Right lobe of liver (tissue), 6 donors: ENCODE measurements at regions not wholly inside any gene's neighbourhood (a gene's known extent, or its start where the extent isn't known, plus 50 kb on each side); places are given as distances from the start of the nearest gene placed in this dataset.

Experiments used
- ATAC-seq, 4 donors: fragments of 200-7000 bp; cut with Tn5 transposase; one replicate each; pipeline ENCODE4 v1.9.1; 2020; ENCODE audit warnings: mild to moderate bottlenecking in 4 of 4, moderate library complexity in 4 of 4
- DNase-seq, 3 donors: peaks; one replicate each; pipeline ENCODE4 v3.0.0-alpha.2; 2020
- H3K27ac ChIP-seq, 3 donors: fragments of 200-600 bp; one replicate each; pipeline ENCODE4 v1.8.0; 2022
- H3K27me3 ChIP-seq, 2 donors: fragments of 200-600 bp; one replicate each; pipeline ENCODE4 v1.8.0; 2022
- H3K36me3 ChIP-seq, 4 donors: fragments of 200-600 bp; sonication (generic) in 1 of 4; one replicate each; pipeline versions ENCODE4 v1.5.1 to v1.8.0; 2017 to 2022; ENCODE audit warnings: control low read depth in 1 of 4
- H3K4me1 ChIP-seq, 4 donors: fragments of 200-600 bp; sonication (generic) in 1 of 4; one replicate each; pipeline versions ENCODE4 v1.5.1 to v1.8.0; 2017 to 2022; ENCODE audit warnings: control low read depth in 1 of 4
- H3K4me3 ChIP-seq, 3 donors: fragments of 200-600 bp; one replicate each; pipeline ENCODE4 v1.8.0; 2022
- H3K9me3 ChIP-seq, 4 donors: fragments of 200-600 bp; sonication (generic) in 1 of 4; one replicate each; pipeline versions ENCODE4 v1.5.1 to v1.8.0; 2017 to 2022; ENCODE audit warnings: control low read depth in 1 of 4
- CTCF ChIP-seq, 4 donors: fragments of 200-600 bp in 3 of 4; fragments of 450-650 bp in 1 of 4; IDR thresholded peaks; one replicate each; pipeline versions ENCODE4 v1.5.1 to v1.8.0; 2016 to 2022; ENCODE audit warnings: antibody characterized with exemption in 4 of 4, mild to moderate bottlenecking in 2 of 4
- POLR2A ChIP-seq: fragments of 450-650 bp; IDR thresholded peaks from one replicate; pipeline ENCODE4 v1.6.1; 2017; ENCODE audit warnings: antibody characterized with exemption, mild to moderate bottlenecking
- WGBS: methylation state at CpG from one replicate; pipeline ENCODE4 v1.1.6; 2018; ENCODE audit warnings: low coverage, low lambda C conversion rate; ENCODE audit not compliant: insufficient coverage; ENCODE audit errors: missing lambda C conversion rate; 5-methylcytosine and 5-hydroxymethylcytosine counted together
- intact Hi-C, 2 donors: fragments of 100-400 bp; cut with DNase I; formaldehyde crosslinking; loops; one replicate each; pipeline versions ENCODE4 v1.11.2 to v1.14.1; 2022
- donor health status: DM: no; HTN: yes; CAD: no.
- donor health status: DM: no; HTN: no; CAD: no.
- donor health status: DM: no; HTN: no; CAD: no.
- donor health status: DM: no; HTN: yes; CAD: no.
- donor health status: DM: no; HTN: yes; CAD: no.

GRCh38 chrX:98956014-98956413, 1454.1 kb downstream of the PCDH19 start:
- TF ChIP-seq POLR2A (no peak), CTCF (IDR thresholded peaks at IDR 0.05) (no peak)
- Histone ChIP-seq H3K27me3 (no peaks in the 10 kb centered on the region), H3K36me3 (no peaks in the 10 kb centered on the region), H3K4me3 (no peak overlapping the region), H3K27ac (no peak overlapping the region), H3K9me3 (no peaks in the 10 kb centered on the region), H3K4me1 (no peaks in the 10 kb centered on the region)
- intact Hi-C loops: no loop called here
- 33% methylated on average over 1 of the region's 2 CpGs for WGBS
- ATAC-seq (no peak), DNase-seq (no peak)

GRCh38 chrX:98939456-98939855, 1470.6 kb downstream of the PCDH19 start:
- DNase-seq: no peak
- no peaks in the 10 kb centered on the region for H3K9me3 ChIP-seq
- TF ChIP-seq POLR2A (no peak), CTCF (IDR thresholded peaks at IDR 0.05) (no peak)
- no peak for ATAC-seq
- H3K36me3 ChIP-seq: no peaks in the 10 kb centered on the region
- intact Hi-C loops: no loop called here
- H3K4me3 ChIP-seq: no peak overlapping the region
- H3K27ac ChIP-seq: no peak overlapping the region
- WGBS: 25% methylated on average over 3 of the region's 3 CpGs
- no peaks in the 10 kb centered on the region for H3K4me1 ChIP-seq
- no peaks in the 10 kb centered on the region for H3K27me3 ChIP-seq

- no peak for TF ChIP-seq POLR2A
- no peak for TF ChIP-seq CTCF (IDR thresholded peaks at IDR 0.05)
- intact Hi-C loops: no loop called here
- Histone ChIP-seq H3K4me3 (no peak overlapping the region), H3K36me3 (no peaks in the 10 kb centered on the region), H3K27ac (no peak overlapping the region), H3K4me1 (no peaks in the 10 kb centered on the region), H3K9me3 (no peaks in the 10 kb centered on the region), H3K27me3 (no peaks in the 10 kb centered on the region)
- no peak for DNase-seq
- 16% methylated on average over 1 of the region's 1 CpG for WGBS
- no peak for ATAC-seq
Measured at GRCh38 chrX:98931216-98931615, 1478.9 kb downstream of the PCDH19 start.

- H3K36me3 ChIP-seq: no peaks in the 10 kb centered on the region
- WGBS: 41% methylated on average over 3 of the region's 3 CpGs
- no peak for DNase-seq
- intact Hi-C loops: no loop called here
- H3K27me3 ChIP-seq: no peaks in the 10 kb centered on the region
- H3K4me3 ChIP-seq: no peak overlapping the region
- no peak overlapping the region for H3K27ac ChIP-seq
- TF ChIP-seq CTCF (IDR thresholded peaks at IDR 0.05) (no peak), POLR2A (no peak)
- H3K4me1 ChIP-seq: no peaks in the 10 kb centered on the region
- ATAC-seq: no peak
- H3K9me3 ChIP-seq: no peaks in the 10 kb centered on the region
Measured at GRCh38 chrX:98924511-98924910, 1485.6 kb downstream of the PCDH19 start.

GRCh38 chrX:98897191-98897590, 1512.9 kb downstream of the PCDH19 start:
- intact Hi-C loops: no loop called here
- ATAC-seq: no peak

More at GRCh38 chrX:98897191-98897590, 1512.9 kb downstream of the PCDH19 start:
- H3K27me3 ChIP-seq: no peaks in the 10 kb centered on the region
- no peak for DNase-seq
- H3K9me3 ChIP-seq: no peaks in the 10 kb centered on the region
- H3K4me3 ChIP-seq: no peak overlapping the region
- no peak overlapping the region for H3K27ac ChIP-seq
- WGBS: 33% methylated on average over 1 of the region's 1 CpG
- no peaks in the 10 kb centered on the region for H3K36me3 ChIP-seq
- no peaks in the 10 kb centered on the region for H3K4me1 ChIP-seq
- no peak for TF ChIP-seq CTCF (IDR thresholded peaks at IDR 0.05)
- TF ChIP-seq POLR2A: no peak
